HG02571 (cell line): ENCODE measurements at regions not wholly inside any gene's neighbourhood (a gene's known extent, or its start where the extent isn't known, plus 50 kb on each side); places are given as distances from the start of the nearest gene placed in this dataset.
"Not testable (repeated sequence)": the region's sequence is repeated elsewhere in the genome, so short reads cannot be mapped to it uniquely, and the experiment has no call there.

ENCODE experiments used
- ATAC-seq: cut with Tn5 transposase; IDR thresholded peaks from one replicate; pipeline ENCODE4 v1.9.1; 2021; ENCODE audit warnings: mild to moderate bottlenecking, moderate library complexity; ENCODE audit not compliant: unreplicated experiment

DNA sequence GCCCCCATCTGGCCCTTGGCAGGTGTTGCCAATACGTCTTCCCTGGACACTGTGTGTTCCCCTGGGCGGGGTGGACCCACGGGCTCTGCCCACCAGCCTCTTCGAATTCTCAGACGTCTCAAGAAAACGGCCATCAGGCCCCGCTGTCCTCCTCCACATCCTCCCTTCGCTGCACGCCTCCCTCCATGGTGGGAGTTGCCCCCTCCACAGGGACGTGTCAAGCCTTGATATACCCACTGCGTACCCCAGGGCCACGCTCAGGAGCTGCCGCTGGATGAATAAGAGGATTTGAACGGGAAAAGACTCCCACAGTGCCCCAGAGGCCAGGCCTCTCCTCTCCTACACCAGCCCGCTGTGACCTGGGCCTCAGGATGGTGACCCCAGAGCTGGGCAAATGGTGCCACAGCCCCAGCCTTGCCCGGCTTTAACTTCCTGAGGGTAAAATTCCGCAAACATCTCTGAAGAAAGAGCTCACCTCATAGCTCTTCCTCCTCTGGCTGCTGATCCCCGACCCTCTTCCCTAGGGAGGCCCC, 399.3 kb upstream of the MYT1L start:
- ATAC-seq, result no peak

DNA sequence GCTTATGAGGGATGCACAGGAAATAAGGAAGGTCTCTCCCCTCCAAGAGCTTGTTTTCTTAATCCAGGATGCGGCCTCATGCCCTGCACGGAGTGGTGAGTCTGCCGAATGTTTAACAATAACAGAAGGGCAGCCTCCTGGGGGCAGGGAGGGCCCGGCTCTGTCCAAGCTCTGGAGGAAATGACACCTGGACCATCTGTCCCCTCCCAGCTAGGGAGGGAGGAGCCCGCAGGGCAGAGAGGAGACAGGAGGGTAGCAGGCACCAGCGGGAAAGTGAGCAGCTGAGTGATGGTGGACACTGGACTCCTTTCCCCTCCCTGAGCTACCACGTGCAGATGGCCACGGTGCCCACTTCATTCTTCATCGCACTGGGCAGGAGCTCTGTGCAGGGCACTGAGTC, 398.2 kb upstream of the MYT1L start:
- no peak for ATAC-seq

GRCh38 chr2:2728635-2729034, 397.6 kb upstream of the MYT1L start:
- ATAC-seq, result no peak

DNA sequence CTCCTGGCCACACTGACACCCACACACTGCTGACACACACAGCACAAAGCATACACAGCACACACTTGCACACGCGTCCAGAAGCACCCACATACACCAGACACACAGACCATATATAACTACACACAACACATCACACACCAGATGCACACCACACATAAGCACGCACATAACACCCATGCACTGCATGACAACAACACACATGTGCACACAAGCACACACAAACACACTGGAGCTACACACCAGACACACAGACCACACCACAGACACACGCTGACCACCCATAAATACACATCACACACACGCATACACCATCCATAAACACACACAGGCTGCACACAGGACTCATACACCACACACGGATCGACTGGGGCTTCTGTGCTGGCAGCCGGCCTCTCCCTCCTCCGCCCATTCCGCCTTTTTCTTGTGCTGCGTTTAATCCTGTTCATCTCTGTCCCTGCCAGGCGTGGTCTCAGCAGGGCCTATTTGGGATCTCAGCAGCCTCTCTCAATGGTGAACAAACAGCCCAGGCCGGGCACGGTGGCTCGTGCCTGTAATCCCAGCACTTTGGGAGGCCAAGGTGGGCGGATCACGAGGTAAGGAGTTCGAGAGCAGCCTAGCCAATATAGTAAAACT, 396.9 kb upstream of the MYT1L start:
- no peak for ATAC-seq

DNA sequence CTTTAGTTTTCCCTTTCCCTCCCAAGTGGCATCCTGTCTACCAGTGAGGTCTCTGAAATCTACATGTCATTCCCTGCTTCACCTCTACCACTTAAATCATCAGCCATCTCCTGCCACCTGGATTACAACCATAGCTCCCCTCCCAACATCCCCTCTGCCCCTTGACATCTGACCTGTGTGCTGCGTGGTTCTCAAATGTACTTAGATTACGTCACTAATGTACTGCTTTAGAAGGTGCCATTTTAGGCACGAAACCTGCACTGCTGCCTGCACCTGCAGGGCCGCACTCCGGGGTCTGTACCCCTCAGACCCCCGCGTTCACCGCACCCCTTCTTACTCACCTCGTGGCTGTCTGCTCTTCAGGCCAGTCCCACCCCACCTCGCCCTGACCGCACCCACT, 395.1 kb upstream of the MYT1L start:
- ATAC-seq, result no peak

DNA sequence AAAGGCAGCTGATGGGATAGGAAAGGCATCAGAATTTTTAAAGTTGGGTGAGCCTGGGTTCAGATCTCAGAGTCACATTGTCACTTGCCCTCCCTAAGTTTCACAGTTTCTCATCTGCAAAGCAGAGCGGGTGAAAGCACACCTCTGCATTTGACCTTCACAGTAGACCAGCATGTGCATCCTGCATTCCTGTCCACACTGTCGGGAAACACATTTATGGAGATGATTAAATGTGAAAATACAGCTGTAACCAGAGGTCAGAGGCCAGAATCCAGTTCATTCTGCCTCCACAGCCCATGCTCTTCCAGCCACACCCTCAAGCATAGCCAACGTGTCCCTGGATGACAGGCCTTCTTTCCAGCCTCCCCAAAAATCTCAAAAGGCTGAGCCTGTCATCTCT, 392.0 kb upstream of the MYT1L start:
- no peak for ATAC-seq

DNA sequence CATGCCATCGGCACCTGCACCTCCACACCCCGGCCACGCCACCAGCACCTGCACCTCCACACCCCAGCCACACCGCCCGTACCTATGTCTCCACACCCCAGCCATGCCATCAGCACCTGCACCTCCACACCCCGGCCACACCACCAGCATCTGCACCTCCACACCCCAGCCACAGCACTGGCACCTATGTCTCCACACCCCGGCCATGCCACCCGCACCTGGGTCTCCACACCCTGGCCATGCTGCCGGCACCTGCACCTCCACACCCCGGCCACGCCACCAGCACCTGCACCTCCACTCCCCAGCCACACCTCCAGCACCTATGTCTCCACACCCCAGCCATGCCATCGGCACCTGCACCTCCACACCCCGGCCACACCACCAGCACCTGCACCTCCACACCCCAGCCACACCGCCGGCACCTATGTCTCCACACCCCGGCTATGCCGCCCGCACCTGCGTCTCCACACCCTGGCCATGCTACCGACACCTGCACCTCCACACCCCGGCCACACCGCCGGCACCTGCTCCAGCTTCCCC, 390.3 kb upstream of the MYT1L start:
- no peak for ATAC-seq

- not testable (repeated sequence) for ATAC-seq
These were observed 389.7 kb upstream of the MYT1L start for GRCh38 chr2:2720806-2721205.

- no peak for ATAC-seq
These were observed 389.3 kb upstream of the MYT1L start for GRCh38 chr2:2720351-2720750.

DNA sequence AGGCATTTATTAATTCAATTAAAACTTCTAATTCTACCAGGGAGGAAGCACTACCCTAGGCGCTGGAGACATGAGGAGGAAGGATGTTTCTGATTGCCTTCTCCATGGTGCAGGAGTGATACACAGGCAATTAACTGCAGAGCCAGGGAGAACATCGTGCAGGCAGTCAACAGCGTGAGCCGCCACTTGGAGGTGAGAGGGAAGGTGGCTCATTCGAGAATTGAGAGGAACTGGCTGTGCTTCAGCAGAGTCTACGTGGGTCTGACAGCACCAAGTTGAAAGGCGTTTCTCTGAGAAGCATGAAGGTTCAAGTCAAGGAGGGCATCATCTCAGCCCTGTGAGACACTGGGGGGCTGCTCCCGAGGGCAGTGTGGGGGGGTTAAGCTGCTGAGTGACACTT, 388.7 kb upstream of the MYT1L start:
- ATAC-seq, result no peak

- no peak for ATAC-seq
These were observed 387.9 kb upstream of the MYT1L start for GRCh38 chr2:2719015-2719414.

DNA sequence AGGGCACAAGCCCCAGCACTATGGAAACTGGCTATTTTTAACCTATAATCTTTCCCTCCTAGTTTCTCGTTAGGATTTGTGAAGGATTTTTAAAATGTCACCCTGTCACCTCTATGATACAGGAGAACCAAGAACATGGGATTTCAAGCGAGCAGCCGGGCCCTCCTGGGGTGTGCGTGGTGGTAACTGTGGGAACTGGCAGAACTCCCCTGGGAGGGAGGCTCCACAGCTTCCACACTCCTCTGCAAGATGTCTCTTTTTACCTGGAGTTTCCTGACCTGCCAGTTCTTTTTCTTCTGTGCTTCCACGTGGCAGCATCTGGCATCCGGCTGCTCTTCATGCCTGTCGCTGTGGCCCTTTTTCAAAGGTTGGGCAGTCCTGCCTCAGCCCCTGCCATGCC, 386.3 kb upstream of the MYT1L start:
- ATAC-seq, result no peak

DNA sequence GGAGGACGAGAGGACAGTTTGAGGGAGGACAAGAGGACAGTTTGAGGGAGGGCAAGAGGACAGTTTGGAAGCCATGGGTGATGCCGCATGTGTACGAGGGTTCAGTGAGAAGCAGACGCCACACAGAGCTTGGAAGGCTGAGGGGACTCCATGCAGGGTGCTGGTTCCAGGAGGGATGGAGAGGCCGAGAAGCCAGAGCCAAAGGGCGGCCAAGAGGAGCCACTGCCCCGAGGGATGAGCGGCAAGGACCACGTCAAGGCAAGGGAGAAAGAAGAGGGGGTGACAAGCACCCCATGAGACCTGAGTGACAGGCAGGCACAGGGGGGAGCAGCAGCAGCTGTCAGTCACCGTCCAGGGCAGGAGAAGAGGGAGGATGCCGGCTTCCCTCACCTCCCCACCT, 385.7 kb upstream of the MYT1L start:
- no peak for ATAC-seq

- no peak for ATAC-seq
These were observed 384.2 kb upstream of the MYT1L start for GRCh38 chr2:2715036-2715818.

DNA sequence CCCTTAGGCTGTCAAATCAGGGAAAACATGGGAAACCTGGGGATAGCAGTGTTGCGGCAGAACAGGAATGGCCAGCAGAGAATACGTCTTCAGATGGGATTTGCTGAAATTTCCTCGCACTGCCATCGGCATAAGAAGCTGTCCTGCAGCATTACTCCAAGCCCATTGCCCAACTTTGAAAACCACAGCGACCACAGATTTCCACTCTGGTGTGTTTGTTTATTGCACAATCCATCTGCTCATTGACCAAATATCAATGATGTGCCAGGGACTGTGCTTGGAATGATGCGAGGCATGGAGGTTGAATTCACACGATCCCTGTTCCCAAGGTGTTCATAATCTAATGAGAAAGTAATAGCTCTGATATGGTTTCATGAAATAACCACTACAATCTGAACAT, 383.3 kb upstream of the MYT1L start:
- ATAC-seq, result no peak

- no peak for ATAC-seq
These were observed 378.3 kb upstream of the MYT1L start for GRCh38 chr2:2709431-2709770.

DNA sequence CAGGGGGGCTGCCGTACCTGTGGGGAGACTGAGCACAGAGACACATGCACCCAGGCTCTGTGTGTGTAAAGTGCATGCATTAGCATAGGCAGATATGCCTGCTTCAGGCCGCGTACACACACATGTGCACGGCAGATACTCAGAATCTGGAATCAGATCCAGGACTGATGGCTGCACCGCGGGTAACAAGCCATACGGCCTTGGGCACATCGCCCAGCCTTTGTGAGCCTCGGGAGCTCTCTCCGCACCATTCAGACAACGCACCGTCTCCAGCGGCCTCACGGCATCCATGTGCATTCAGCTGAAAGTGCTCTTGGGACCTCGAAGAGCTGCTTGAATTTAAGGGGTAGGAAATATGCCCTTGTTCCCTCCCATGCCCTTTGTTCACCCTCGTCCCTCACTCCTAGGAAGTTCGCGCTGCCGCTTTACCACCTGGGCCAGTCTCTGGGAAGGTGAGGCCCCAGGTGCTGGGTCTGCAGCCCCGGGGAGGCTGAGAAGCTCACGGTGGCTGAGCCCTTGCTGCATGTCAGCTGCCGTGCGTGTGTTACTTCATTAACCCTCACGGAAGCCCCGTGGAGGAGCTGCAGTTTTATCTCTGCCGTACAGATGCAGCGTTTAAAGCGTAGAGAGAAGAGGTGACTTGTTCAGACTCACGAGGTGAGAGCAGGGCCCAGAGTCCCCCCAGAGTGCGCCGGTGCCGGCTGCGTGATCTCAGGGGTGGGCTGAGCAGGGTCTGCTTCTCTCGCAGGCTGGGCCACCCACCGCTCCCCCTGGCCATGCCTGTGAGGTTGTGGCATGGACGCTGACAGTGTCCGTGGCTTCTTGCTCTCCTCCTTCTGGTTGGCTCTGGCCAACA, 377.7 kb upstream of the MYT1L start:
- ATAC-seq, result no peak

GRCh38 chr2:2707206-2707991, 376.3 kb upstream of the MYT1L start:
- ATAC-seq, result no peak

DNA sequence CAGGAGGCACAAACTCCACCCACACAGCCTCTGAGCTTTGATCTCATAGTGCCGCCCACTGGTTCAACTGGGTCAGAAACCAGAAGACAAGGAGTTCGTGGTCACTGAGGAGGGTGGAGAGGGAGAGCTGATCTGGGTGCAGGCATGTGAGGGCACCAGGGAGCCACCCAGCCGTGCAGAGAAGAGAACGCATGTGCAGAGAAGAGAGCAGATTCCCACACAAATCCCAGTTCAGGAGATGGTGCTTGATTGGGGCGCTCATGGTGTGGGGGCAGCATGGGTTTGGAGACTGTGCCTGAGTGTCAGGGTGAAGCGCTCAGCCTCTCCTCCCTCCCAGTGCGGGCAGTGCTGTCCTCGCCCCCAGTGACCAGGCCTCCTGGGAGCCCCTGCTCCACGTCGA, 375.2 kb upstream of the MYT1L start:
- no peak for ATAC-seq

GRCh38 chr2:2705871-2706270, 374.8 kb upstream of the MYT1L start:
- no peak for ATAC-seq
